Activated naive CD4-positive, alpha-beta T cell treated with anti-CD3 and anti-CD28 coated beads, Interleukin-2, amount 50 U/mL, for 72 hours (primary cell): ENCODE measurements at regions not wholly inside any gene's neighbourhood (a gene's known extent, or its start where the extent isn't known, plus 50 kb on each side); places are given as distances from the start of the nearest gene placed in this dataset.

Experiments
- ATAC-seq, 2 donors: fragments of 150-1000 bp; cut with Tn5 transposase; 2 replicates each; pipeline ENCODE4 v1.10.0; 2021; ENCODE audit warnings: mild to moderate bottlenecking in 2 of 2, moderate library complexity in 2 of 2
- DNase-seq, 2 donors: peaks; one replicate each; pipeline ENCODE4 v3.0.0; 2021 to 2022; ENCODE audit warnings: low spot score in 2 of 2
- H3K27ac Mint-ChIP-seq, 2 donors: one replicate each; pipeline ENCODE4 v1.8.0; 2022; ENCODE audit warnings: mild to moderate bottlenecking in 2 of 2, mixed read lengths in 2 of 2
- H3K36me3 Mint-ChIP-seq, 2 donors: one replicate each; pipeline ENCODE4 v1.8.0; 2022; ENCODE audit warnings: mixed read lengths in 2 of 2
- H3K9me3 Mint-ChIP-seq, 2 donors: one replicate each; pipeline ENCODE4 v1.8.0; 2022; ENCODE audit warnings: mixed read lengths in 2 of 2

- DNase-seq = no peak
- no peaks in the 10 kb centered on the region for H3K36me3 Mint-ChIP-seq
- H3K9me3 Mint-ChIP-seq = no peaks in the 10 kb centered on the region
- no peak overlapping the region for H3K27ac Mint-ChIP-seq
- ATAC-seq = no peak
These were observed 55.8 kb upstream of the TNP1 start for GRCh38 chr2:216915557-216916150.

DNA sequence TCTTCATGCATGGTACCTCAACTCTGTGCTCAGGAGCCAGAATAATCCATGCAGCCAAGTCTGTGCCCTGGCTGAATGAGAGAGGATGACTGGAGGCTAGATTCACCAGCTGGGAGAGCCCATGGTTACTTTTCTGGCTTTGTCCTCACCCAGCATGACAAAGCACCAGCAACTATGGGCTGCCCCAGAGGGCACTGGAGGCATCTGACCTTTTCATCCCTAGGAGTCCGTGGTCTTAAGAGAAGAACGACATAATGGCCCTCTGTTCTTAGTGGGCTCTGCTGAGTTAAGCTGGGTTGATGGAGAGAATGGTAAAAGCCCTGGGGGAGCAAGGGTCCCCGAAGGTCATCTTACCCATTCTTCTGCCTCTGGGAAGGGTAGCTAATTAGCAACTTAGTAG is 54.6 kb upstream of the TNP1 start:
- ATAC-seq (no peak), DNase-seq (no peak)
- Mint-ChIP-seq H3K27ac (no peak overlapping the region), H3K9me3 (no peaks in the 10 kb centered on the region), H3K36me3 (no peaks in the 10 kb centered on the region)

DNA sequence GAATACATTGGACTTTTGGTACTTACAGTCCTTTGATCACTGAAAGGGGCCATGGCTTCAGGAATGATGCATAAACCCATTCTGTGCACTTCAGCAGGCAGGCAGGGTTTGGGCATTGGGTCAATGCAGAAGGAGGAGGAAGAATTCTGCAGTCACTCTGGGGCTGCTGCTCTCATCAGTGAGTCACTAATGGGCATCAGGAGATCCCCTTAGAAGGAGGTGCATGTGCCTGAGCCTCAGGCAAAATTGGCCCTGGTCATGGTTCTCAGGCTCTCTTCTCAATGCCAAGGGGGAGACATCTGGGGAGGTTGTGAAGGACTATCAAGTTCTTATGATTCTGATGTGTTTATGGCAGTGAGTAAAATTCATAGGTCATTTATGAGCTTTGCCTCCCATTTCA is 52.0 kb upstream of the TNP1 start:
- ATAC-seq = no peak
- no peak for DNase-seq
- Mint-ChIP-seq H3K9me3 (no peaks in the 10 kb centered on the region), H3K36me3 (no peaks in the 10 kb centered on the region), H3K27ac (peak overlapping the region in 1 of 2 donors; percentile 68)

- Mint-ChIP-seq H3K9me3 (no peaks in the 10 kb centered on the region), H3K36me3 (no peaks in the 10 kb centered on the region), H3K27ac (no peak overlapping the region)
- ATAC-seq (no peak), DNase-seq (no peak)
These were observed 51.1 kb upstream of the TNP1 start for GRCh38 chr2:216911008-216911407.

DNA sequence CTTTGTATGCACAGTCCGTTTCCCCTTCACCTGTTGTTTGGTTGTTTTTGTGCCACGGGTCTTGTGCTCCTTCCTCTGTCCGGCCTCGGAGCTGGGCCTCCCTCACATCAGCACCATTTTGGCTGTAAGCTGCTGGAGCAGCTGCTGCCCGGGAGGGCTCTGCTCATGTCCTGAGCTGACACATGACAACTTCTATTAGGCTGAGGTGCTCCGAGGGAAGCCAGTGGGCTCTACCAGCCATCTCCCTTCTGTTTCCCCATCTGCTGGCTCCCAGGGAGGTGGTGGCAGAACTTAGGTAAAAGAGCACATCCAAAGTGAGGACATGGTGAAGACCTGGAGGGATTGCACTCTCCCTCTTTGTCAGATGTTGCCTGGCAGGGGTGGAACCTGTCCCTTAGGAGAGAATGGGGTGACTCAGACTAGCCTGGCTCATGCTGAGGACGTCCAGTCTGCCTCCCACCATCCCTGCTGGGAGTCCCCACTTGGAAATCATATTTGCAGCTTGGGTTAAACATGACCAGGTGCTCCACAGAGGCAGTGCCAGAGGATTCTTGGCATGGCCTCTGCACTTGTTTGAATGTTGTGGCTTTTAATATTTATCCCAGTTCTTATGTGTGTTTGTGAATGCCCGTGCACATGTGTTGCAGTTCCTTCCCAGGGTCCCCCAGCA is 49.8 kb upstream of the TNP1 start:
- ATAC-seq = no peak
- DNase-seq = no peak

More for the DNA sequence above, 49.8 kb upstream of the TNP1 start:
- Mint-ChIP-seq H3K9me3 (no peaks in the 10 kb centered on the region), H3K36me3 (no peaks in the 10 kb centered on the region), H3K27ac (no peak overlapping the region)
